HG03565 (cell line): ENCODE measurements at regions not wholly inside any gene's neighbourhood (a gene's known extent, or its start where the extent isn't known, plus 50 kb on each side); places are given as distances from the start of the nearest gene placed in this dataset.

Experiments used
- ATAC-seq: cut with Tn5 transposase; IDR thresholded peaks from one replicate; pipeline ENCODE4 v1.9.1; 2021; ENCODE audit warnings: mild to moderate bottlenecking, moderate library complexity; ENCODE audit not compliant: unreplicated experiment

- no peak for ATAC-seq
Measured at GRCh38 chr11:41955635-41956400, 496.4 kb upstream of the LRRC4C start.

DNA sequence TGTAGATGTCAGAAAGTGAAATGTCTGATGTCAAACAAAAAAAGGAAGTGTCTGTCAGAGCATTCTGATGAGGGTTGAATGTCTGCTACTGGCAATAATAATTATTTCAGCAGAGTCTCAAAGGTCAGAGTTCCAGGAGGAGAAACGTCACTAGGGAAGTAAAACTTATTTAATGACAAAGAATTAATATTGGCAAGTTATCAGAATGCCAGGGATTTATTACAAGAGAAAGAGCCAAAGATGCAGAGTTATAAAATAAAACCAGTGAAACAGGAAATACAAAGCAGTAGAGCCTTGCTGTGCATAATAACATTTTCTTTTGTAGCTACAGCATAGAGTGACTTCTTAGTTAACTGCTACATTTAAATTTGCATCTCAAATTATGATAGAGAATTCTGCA, 504.0 kb upstream of the LRRC4C start:
- no peak for ATAC-seq

- ATAC-seq = no peak
Measured at GRCh38 chr11:41970681-41971080, 511.2 kb upstream of the LRRC4C start.

DNA sequence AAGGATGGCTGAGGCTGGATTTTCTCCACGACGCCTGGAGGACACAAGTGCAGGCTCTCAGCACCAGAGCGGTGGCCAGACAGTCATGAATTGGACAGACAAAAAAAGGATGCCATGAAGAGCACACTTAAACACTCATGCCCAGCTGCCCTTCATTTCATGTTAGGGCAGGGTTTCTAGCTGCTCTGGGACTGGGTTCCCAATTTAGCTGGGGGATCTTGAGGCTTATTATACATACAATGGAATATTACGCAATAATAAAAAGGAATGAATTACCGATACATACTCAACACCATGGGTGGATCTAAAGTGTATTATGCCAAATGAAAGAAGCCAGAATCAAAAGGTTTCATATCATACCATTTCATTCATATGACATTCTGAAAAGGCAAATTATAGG, 512.1 kb upstream of the LRRC4C start:
- no peak for ATAC-seq

DNA sequence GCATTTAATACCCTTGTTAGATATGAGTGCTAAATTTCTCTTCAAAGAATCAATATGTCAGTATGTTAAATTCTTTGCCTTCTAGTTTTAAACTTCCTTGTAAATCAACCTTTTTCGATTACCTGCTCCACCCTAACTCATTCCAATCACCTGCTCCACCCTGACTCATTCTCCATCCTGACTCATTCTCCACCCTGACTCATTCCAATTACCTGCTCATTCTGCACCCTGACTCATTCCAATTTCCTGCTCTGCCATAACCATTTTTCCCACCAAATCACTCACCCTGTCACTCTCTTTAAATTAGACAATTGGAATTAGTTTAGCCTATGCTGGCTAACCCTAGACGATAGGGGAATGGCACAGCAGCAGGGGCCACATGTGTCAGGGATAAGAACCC, 519.5 kb upstream of the LRRC4C start:
- ATAC-seq = no peak

DNA sequence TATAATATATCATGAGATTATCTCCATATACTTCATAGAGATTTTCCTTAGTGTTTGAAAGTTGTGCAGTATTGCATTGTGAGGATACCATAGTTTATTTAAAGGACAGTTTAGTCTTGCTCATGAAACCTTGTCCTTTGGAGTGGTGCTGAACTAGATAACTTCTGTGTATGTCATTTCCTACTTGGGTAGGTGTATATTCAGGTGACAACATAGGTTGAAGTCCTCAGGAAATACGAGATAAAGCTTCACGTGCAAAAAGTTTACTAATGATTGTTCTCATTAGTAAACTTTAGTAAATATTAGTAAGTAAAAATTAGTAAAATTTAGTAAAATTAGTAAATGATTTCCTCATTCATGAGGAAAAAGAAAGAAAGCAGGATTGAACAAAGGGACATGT, 521.3 kb upstream of the LRRC4C start:
- ATAC-seq = no peak

- ATAC-seq = no peak
Measured at GRCh38 chr11:41982276-41982675, 522.8 kb upstream of the LRRC4C start.

GRCh38 chr11:41982975-41983374, 523.5 kb upstream of the LRRC4C start:
- ATAC-seq = no peak

- no peak for ATAC-seq
Measured at GRCh38 chr11:41983475-41983874, 524.0 kb upstream of the LRRC4C start.

DNA sequence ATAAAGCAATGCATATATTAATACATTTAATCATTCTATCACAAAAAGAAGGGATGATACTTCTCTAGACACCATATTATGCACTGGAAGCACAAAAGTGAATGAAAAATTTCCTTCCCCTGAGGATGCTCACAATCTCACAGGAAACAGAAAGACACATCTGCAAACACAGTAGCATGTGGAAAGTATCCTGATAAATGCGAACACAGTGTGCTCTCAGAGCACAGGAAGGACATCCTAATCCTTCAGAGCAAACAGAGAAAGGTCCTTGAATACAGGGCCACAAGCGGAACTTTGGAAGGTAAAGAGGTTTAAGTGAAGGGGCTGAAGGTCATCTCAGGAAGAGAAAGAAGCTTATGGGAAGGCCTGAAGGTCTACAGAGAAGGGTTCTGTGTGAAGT, 524.6 kb upstream of the LRRC4C start:
- no peak for ATAC-seq

- no peak for ATAC-seq
Measured at GRCh38 chr11:41985799-41986198, 526.3 kb upstream of the LRRC4C start.

GRCh38 chr11:41988951-41989572, 529.6 kb upstream of the LRRC4C start:
- ATAC-seq = no peak

DNA sequence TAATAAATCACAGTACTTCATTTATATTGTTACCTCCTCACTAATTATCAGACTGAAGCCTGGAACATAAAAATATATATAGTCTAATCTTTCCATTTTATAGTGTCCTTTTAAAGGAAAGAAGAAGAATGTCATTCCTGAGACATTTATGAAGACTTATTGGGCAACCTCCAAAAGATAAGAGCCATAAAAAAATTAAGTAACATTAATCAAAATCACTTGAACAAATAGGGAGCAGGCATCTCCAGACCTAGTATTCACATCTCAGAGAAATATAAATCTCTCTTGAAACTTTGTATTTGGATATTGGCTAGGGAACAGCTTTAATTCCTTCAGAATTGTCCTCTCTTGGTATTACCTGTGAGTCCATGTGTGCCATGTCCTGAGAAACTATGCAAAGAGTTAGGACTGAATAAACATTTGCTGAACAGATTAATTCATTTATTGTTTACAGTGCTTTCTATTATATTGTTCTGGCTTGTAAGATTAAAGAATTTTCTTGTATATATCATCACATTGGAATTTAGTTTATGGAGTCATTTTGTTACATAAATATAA, 530.5 kb upstream of the LRRC4C start:
- no peak for ATAC-seq

- ATAC-seq = no peak
Measured at GRCh38 chr11:41996533-41996932, 537.1 kb upstream of the LRRC4C start.

DNA sequence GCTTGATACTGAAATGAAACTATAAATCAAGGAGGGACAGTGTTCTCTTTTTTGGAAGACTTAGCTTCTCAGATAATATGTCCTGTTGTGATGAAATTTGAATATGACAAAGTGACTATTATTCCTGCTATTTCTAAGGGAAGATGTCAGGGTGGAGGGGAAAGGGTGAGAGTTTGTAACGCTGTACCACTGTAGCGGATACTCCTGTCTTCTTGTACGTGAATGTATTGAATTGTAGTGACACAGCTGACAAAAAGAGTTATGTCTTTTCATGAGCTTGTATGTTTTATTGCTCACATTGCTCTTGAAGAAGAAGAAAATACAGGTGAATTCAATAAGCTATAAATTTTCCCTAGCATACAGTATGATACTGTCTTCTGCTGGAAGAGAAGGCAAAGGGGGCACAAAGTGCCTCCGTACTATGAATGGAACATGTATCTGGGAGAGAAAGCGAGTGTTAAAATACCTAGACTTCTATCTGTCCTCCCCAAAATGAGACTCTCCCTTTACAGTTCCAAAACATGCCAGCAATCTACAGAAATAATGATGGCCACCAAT, 538.5 kb upstream of the LRRC4C start:
- no peak for ATAC-seq

- no peak for ATAC-seq
Measured at GRCh38 chr11:41999066-41999465, 539.6 kb upstream of the LRRC4C start.

GRCh38 chr11:42003801-42004200, 544.3 kb upstream of the LRRC4C start:
- no peak for ATAC-seq

- no peak for ATAC-seq
Measured at GRCh38 chr11:42006766-42007165, 547.3 kb upstream of the LRRC4C start.

GRCh38 chr11:42012271-42012670, 552.8 kb upstream of the LRRC4C start:
- ATAC-seq = no peak

- no peak for ATAC-seq
Measured at GRCh38 chr11:42013656-42014201, 554.3 kb upstream of the LRRC4C start.

GRCh38 chr11:42021911-42022310, 562.5 kb upstream of the LRRC4C start:
- no peak for ATAC-seq

- ATAC-seq = no peak
Measured at GRCh38 chr11:42023267-42023666, 563.8 kb upstream of the LRRC4C start.
